ENCODE measurements at regions not wholly inside any gene's neighbourhood (a gene's known extent, or its start where the extent isn't known, plus 50 kb on each side); places are given as distances from the start of the nearest gene placed in this dataset.

GRCh38 chr22:49113758-49114157 lies 713.9 kb downstream of the BRD1 start:
- DNase-seq = no peak

- DNase-seq = no peak
These were observed 714.7 kb downstream of the BRD1 start for GRCh38 chr22:49112661-49113626.

- no peak for DNase-seq
These were observed 715.5 kb downstream of the BRD1 start for GRCh38 chr22:49112176-49112575.

DNA sequence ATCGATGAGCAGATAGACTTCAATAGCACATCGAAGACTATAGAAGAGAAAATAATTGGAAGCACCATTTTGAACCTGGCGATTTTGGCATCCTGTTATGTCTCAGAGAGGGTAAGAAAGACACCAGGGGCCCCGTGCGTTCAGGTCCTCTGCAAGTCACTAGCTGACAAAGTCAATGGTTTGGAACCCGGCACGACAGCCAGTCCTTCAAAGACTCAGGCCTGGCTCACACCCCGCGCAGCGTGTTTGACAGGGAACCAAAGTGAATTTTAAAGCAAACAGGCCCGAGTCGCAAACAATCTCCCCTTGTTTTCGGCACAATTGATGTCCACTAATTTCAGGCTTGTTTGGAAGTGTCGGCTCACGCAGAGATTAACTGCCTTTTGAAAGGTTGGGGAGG lies 716.6 kb downstream of the BRD1 start:
- no peak for DNase-seq

DNA sequence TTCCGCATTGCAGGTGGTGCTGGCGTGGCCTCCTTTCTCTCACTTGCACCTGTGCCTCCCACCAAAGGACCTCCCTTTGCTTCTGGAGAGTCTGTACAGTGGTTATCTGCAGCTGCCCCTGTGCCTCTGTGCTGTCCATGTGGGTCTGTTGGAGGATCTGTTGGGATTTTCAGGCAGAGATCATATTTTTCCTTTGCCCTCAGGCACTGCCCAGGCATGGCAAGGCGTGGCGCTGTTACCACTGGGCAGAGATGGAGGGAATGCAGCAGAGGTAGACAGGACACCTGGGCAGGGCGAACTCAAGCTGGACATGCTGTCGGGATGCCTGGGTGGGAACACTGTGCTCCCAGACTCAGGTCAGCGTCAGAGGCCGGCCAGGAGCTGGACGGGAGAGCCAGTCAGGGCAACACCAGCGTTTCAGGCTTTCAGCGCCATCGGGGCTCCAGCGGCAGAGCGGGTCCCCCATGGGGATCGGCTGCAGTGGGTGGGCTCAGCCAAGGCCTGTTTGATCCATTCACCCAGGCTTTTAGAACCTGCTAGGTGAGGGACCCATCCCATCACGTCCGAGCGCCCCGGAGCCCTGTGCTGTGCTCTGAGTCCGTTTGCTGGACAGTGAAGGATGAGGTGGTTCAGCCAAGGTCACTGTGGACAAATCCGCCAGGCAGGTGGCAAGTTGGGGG lies 718.9 kb downstream of the BRD1 start:
- no peak for DNase-seq

GRCh38 chr22:49107961-49108530 lies 719.6 kb downstream of the BRD1 start:
- no peak for DNase-seq

DNA sequence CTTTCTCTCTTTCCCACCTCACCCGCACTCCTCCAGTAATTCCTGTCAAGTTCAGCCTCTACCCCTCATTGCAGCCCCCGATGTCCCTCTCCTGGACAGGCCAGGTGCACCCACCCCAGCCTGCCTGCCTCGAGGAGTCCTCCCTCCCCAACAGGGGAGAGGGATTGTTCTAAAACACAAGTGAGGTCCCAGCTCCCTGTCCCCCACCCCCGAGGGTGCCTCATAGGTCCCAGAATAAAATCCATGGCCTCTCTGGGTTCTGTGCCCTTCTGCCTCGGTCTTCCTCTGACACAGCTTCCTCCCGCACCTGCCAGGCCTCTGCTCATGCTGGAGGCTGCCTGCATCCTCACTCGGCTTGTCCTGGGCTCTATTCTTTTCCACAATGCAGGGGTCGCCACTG lies 720.1 kb downstream of the BRD1 start:
- no peak for DNase-seq

DNA sequence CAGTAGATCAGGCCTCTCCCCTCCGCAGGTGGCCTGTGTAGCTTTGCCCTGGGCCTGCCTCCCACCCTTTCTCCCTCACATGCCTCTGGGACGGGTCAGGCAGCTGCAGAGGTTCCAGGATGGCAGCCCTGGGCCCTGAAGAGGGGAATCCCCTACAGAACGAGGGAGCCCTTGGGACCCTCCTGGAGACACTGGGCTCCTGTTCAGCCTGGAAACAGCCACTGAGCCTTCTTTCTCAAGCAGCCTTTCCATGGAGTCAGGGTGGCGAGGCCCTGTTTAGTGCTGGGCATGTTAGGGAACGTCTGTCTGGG lies 720.9 kb downstream of the BRD1 start:
- DNase-seq = no peak

DNA sequence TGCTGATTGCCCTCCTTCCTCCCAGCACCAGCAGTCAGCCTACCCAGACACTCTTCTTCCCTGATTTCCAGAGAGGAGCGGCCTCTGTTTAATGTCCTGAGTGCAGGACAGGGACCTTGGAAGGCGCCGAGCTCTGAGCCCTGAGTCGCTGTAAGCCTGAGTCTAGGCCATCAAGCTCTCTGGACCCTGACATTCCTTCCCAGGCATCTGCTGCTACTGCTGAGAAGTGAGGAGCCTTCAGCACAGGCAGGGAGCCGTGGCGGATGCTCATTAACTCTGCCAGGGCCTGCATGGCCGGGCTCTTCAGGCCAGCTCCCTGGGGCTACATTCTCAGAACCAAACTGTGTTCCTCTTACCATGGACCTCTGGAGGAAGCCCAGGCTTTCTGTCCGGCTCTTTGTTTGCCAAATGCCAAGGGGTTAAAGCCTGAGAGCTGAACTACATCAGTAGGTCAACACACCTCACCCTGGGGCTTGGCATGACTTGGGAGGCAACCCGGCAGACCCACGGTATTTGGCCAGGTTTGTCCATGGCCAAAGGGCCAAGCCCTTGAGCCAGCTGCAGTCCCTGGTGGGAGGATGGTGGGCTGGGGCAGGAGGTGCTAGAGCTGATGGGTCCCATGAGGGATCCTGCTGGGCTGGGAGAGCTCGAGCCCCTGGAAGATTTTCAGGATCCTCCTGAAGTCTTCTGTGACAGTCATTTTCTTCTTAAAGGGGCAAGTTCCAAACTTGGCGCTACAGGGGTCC lies 721.4 kb downstream of the BRD1 start:
- DNase-seq = no peak

GRCh38 chr22:49104434-49104833 lies 723.2 kb downstream of the BRD1 start:
- DNase-seq = no peak

GRCh38 chr22:49103314-49104059 lies 724.2 kb downstream of the BRD1 start:
- DNase-seq = no peak

DNA sequence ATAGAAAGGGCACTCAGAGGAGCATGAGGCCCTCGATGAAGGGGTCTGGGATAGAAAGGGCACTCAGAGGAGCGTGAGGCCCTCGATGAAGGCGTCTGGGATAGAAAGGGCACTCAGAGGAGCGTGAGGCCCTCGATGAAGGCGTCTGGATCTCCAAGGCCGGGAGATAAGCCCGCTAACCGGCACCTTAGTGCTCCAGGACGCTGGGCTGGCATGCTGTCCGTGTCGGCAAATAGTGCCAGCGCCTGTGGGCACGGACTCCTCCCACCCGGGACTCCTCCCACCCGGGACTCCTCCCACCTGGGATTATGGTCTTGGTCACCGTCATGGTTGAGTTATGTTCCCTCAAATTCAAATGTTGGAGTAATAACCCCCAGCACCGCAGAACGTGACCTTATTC lies 725.3 kb downstream of the BRD1 start:
- DNase-seq = no peak

- DNase-seq = no peak
These were observed 725.8 kb downstream of the BRD1 start for GRCh38 chr22:49101873-49102272.

- no peak for DNase-seq
These were observed 726.4 kb downstream of the BRD1 start for GRCh38 chr22:49101225-49101624.

DNA sequence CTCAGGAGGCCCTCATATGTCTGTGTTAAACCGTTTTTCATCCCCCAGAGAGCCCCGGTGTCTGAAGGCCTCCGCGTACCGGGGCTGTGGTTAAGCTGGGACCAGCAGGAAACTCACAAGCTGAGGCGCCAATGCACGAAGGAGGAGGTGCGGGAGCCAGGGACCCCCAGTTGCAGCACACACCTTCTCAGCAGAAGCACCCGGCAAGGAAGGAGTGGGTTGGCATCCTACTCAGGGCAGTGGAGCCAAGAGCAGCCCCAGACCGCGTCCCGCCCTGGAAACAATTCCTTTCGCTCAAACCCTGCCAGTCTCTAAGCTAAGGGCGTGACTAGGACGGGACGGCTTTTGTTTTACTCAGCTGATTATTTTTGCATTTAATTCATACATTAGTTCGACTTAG lies 726.9 kb downstream of the BRD1 start:
- no peak for DNase-seq

GRCh38 chr22:49100316-49100715 lies 727.4 kb downstream of the BRD1 start:
- no peak for DNase-seq

GRCh38 chr22:49099496-49100124 lies 728.1 kb downstream of the BRD1 start:
- DNase-seq = no peak

- no peak for DNase-seq
These were observed 728.6 kb downstream of the BRD1 start for GRCh38 chr22:49099089-49099488.

- no peak for DNase-seq
These were observed 729.7 kb downstream of the BRD1 start for GRCh38 chr22:49097966-49098365.

DNA sequence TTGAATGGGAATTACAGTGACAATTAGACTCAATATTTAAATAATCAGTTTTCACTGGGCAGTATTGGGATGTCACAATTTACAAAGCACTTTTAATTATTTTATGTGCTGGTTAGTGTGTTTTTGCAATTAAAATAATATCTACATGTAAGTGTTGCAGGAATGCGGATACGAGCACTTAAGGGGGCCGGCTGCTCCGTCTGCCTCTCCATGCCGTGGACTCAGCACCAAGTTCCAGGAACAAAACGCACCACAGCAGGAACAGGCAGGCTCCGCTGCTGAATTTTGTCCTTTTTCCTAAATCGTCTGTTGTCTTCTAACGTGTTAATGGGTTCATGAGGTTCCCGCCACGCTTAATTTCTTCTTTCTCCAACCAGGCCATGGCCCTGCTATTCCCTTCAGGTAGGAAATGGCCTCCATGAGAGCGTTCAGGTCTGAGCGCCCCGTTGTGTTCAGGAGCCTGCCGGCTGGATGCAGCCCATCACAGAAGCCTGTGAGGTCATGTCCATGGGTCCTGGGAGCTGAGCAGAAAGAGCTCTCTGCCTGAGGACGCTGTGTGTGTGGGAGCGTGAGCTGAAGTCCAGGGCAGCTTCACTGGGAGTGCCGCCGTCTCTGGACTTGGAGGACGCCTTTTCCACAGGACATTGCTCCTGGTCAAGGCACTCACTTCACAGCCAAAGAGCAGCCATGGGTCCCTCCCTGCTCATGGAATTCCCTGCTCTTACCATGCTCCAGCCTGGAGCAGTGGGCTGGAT lies 730.3 kb downstream of the BRD1 start:
- DNase-seq = no peak

DNA sequence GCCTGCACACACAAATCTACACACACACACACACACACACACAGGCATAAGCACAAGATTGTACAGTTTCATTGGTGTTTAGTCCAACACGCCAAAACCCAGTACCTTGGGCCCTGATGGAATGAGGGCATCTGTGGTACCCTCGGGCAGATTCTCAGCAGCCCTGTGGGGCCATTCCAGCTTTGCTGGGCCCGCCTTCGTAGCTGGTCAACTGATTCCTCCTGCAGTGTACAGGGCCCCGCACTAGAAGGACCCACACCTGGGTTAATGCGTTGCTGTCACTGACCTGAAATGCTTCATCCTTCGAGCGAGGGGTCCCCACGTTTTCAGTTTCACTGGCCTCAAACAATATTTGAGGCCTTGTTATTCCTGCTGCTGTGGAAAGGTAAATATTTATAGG lies 731.2 kb downstream of the BRD1 start:
- DNase-seq = no peak

Data from NCI-H1417 treated with DMSO at 0.1 percent for 48 hours (cell line).